ENCODE measurements at regions not wholly inside any gene's neighbourhood (a gene's known extent, or its start where the extent isn't known, plus 50 kb on each side); places are given as distances from the start of the nearest gene placed in this dataset.

- Histone ChIP-seq H3K27ac (no peak overlapping the region), H3K27me3 (no peaks in the 10 kb centered on the region), H3K9me3 (no peaks in the 10 kb centered on the region), H3K36me3 (no peaks in the 10 kb centered on the region), H3K4me1 (no peaks in the 10 kb centered on the region), H3K4me3 (no peak overlapping the region)
- TF ChIP-seq CTCF (IDR thresholded peaks at IDR 0.05) (no peak), POLR2A (IDR thresholded peaks at IDR 0.05) (no peak)
- DNase-seq: no peak
These were observed 88.4 kb upstream of the RSPO3 start for GRCh38 chr6:127030111-127030510.

GRCh38 chr6:127030836-127031235 lies 87.6 kb upstream of the RSPO3 start:
- no peak for DNase-seq
- Histone ChIP-seq H3K27ac (no peak overlapping the region), H3K36me3 (no peaks in the 10 kb centered on the region), H3K4me1 (no peaks in the 10 kb centered on the region), H3K4me3 (no peak overlapping the region), H3K9me3 (no peaks in the 10 kb centered on the region), H3K27me3 (no peaks in the 10 kb centered on the region)
- no peak for TF ChIP-seq POLR2A (IDR thresholded peaks at IDR 0.05)
- no peak for TF ChIP-seq CTCF (IDR thresholded peaks at IDR 0.05)

GRCh38 chr6:127031511-127031910 lies 87.0 kb upstream of the RSPO3 start:
- no peak overlapping the region for H3K27ac ChIP-seq
- no peaks in the 10 kb centered on the region for H3K27me3 ChIP-seq
- no peaks in the 10 kb centered on the region for H3K4me1 ChIP-seq
- H3K9me3 ChIP-seq: no peaks in the 10 kb centered on the region
- no peaks in the 10 kb centered on the region for H3K36me3 ChIP-seq
- H3K4me3 ChIP-seq: no peak overlapping the region
- no peak for DNase-seq
- no peak for TF ChIP-seq CTCF (IDR thresholded peaks at IDR 0.05)
- TF ChIP-seq POLR2A (IDR thresholded peaks at IDR 0.05): no peak

- no peak overlapping the region for H3K4me3 ChIP-seq
- H3K27me3 ChIP-seq: no peaks in the 10 kb centered on the region
- no peak overlapping the region for H3K27ac ChIP-seq
- TF ChIP-seq CTCF (IDR thresholded peaks at IDR 0.05) (no peak), POLR2A (IDR thresholded peaks at IDR 0.05) (no peak)
- H3K36me3 ChIP-seq: no peaks in the 10 kb centered on the region
- H3K4me1 ChIP-seq: no peaks in the 10 kb centered on the region
- H3K9me3 ChIP-seq: no peaks in the 10 kb centered on the region
- DNase-seq: no peak
These were observed 85.5 kb upstream of the RSPO3 start for GRCh38 chr6:127032971-127033370.

- H3K27me3 ChIP-seq: no peaks in the 10 kb centered on the region
These were observed 66.8 kb upstream of the RSPO3 start for GRCh38 chr6:127051571-127052260.

More at GRCh38 chr6:127051571-127052260, 66.8 kb upstream of the RSPO3 start:
- TF ChIP-seq POLR2A (IDR thresholded peaks at IDR 0.05) (no peak), CTCF (IDR thresholded peaks at IDR 0.05) (no peak)
- Histone ChIP-seq H3K27ac (no peak overlapping the region), H3K4me3 (no peak overlapping the region), H3K36me3 (no peaks in the 10 kb centered on the region), H3K9me3 (no peaks in the 10 kb centered on the region), H3K4me1 (no peaks in the 10 kb centered on the region)
- no peak for DNase-seq
